ENCODE measurements at regions not wholly inside any gene's neighbourhood (a gene's known extent, or its start where the extent isn't known, plus 50 kb on each side); places are given as distances from the start of the nearest gene placed in this dataset.
"Not testable (repeated sequence)": the region's sequence is repeated elsewhere in the genome, so short reads cannot be mapped to it uniquely, and the experiment has no call there.

DNA sequence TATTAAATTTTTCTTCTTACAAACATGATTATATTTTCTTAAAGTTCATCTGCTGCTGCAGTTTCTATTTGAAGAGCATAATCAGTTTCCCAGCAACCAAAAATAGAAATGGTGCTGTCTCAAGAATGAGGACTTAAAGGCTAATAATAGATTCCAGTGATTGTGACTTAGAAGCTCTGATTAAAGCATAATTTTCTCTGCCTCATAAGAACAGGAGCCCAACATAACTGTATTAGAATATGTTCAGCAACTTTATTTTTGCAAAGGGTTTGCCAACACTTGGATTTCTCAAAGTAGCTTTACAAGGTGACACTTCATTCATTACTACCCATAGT, 227.9 kb downstream of the SPATA31A1 start:
- TF ChIP-seq, protein P1, sequence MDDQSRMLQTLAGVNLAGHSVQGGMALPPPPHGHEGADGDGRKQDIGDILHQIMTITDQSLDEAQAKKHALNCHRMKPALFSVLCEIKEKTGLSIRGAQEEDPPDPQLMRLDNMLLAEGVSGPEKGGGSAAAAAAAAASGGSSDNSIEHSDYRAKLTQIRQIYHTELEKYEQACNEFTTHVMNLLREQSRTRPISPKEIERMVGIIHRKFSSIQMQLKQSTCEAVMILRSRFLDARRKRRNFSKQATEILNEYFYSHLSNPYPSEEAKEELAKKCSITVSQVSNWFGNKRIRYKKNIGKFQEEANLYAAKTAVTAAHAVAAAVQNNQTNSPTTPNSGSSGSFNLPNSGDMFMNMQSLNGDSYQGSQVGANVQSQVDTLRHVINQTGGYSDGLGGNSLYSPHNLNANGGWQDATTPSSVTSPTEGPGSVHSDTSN (IDR thresholded peaks at IDR 0.05; ENCODE audit: insufficient replicate concordance, low read depth, low read length) = not testable (repeated sequence)
- TF ChIP-seq, protein P2, sequence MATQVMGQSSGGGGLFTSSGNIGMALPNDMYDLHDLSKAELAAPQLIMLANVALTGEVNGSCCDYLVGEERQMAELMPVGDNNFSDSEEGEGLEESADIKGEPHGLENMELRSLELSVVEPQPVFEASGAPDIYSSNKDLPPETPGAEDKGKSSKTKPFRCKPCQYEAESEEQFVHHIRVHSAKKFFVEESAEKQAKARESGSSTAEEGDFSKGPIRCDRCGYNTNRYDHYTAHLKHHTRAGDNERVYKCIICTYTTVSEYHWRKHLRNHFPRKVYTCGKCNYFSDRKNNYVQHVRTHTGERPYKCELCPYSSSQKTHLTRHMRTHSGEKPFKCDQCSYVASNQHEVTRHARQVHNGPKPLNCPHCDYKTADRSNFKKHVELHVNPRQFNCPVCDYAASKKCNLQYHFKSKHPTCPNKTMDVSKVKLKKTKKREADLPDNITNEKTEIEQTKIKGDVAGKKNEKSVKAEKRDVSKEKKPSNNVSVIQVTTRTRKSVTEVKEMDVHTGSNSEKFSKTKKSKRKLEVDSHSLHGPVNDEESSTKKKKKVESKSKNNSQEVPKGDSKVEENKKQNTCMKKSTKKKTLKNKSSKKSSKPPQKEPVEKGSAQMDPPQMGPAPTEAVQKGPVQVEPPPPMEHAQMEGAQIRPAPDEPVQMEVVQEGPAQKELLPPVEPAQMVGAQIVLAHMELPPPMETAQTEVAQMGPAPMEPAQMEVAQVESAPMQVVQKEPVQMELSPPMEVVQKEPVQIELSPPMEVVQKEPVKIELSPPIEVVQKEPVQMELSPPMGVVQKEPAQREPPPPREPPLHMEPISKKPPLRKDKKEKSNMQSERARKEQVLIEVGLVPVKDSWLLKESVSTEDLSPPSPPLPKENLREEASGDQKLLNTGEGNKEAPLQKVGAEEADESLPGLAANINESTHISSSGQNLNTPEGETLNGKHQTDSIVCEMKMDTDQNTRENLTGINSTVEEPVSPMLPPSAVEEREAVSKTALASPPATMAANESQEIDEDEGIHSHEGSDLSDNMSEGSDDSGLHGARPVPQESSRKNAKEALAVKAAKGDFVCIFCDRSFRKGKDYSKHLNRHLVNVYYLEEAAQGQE (IDR thresholded peaks at IDR 0.05; ENCODE audit: low read depth, low read length) = not testable (repeated sequence)
- TF ChIP-seq, protein P3, sequence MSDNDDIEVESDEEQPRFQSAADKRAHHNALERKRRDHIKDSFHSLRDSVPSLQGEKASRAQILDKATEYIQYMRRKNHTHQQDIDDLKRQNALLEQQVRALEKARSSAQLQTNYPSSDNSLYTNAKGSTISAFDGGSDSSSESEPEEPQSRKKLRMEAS (IDR thresholded peaks at IDR 0.05; ENCODE audit: low read depth, low read length) = not testable (repeated sequence)
- not testable (repeated sequence) for TF ChIP-seq CHD1 (IDR thresholded peaks at IDR 0.05; ENCODE audit: low read depth, low read length); POLR2A (IDR thresholded peaks at IDR 0.05; ENCODE audit: low read depth, low read length); YY1 (IDR thresholded peaks at IDR 0.05; ENCODE audit: low read depth, low read length); EP300 (IDR thresholded peaks at IDR 0.05; ENCODE audit: borderline replicate concordance in 1 of 2, control insufficient read depth in 1 of 2, low read depth in 2 of 2, low read length in 2 of 2)
- TF ChIP-seq, protein P4, sequence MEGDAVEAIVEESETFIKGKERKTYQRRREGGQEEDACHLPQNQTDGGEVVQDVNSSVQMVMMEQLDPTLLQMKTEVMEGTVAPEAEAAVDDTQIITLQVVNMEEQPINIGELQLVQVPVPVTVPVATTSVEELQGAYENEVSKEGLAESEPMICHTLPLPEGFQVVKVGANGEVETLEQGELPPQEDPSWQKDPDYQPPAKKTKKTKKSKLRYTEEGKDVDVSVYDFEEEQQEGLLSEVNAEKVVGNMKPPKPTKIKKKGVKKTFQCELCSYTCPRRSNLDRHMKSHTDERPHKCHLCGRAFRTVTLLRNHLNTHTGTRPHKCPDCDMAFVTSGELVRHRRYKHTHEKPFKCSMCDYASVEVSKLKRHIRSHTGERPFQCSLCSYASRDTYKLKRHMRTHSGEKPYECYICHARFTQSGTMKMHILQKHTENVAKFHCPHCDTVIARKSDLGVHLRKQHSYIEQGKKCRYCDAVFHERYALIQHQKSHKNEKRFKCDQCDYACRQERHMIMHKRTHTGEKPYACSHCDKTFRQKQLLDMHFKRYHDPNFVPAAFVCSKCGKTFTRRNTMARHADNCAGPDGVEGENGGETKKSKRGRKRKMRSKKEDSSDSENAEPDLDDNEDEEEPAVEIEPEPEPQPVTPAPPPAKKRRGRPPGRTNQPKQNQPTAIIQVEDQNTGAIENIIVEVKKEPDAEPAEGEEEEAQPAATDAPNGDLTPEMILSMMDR (IDR thresholded peaks at IDR 0.05 in 2 of 3, conservative IDR thresholded peaks at IDR 0.05 in 1 of 3; ENCODE audit: control insufficient read depth in 2 of 3, extremely low read depth in 1 of 3, insufficient read depth in 1 of 3, low read depth in 3 of 3, low read length in 3 of 3) = not testable (repeated sequence)

Measured in GM12878 (cell line).